Progenitor cell of endocrine pancreas (in vitro differentiated cells): ENCODE measurements at regions not wholly inside any gene's neighbourhood (a gene's known extent, or its start where the extent isn't known, plus 50 kb on each side); places are given as distances from the start of the nearest gene placed in this dataset.

Experiments
- DNase-seq: peaks from one replicate; pipeline ENCODE4 v3.0.0; 2021; ENCODE audit warnings: low spot score; ENCODE audit not compliant: unreplicated experiment
- H3K27ac Mint-ChIP-seq: 2 replicates; pipeline ENCODE4 v1.8.0; 2021; ENCODE audit warnings: mild to moderate bottlenecking, moderate library complexity, mixed read lengths
- H3K27me3 Mint-ChIP-seq: 2 replicates; pipeline ENCODE4 v1.8.0; 2021; ENCODE audit warnings: mixed read lengths
- H3K36me3 Mint-ChIP-seq: 2 replicates; pipeline ENCODE4 v1.8.0; 2022; ENCODE audit warnings: mixed read lengths; ENCODE audit not compliant: insufficient read depth
- H3K4me1 Mint-ChIP-seq: 2 replicates; pipeline ENCODE4 v1.8.0; 2021; ENCODE audit warnings: low read depth, mixed read lengths
- H3K4me3 Mint-ChIP-seq: 2 replicates; pipeline ENCODE4 v1.8.0; 2021; ENCODE audit warnings: low read depth, mild to moderate bottlenecking, moderate library complexity, mixed read lengths
- H3K9me3 Mint-ChIP-seq: 2 replicates; pipeline ENCODE4 v1.8.0; 2021; ENCODE audit warnings: low read depth, mixed read lengths
- CTCF ChIP-seq: fragments of 200-600 bp; sonication (generic); IDR thresholded peaks from one replicate; pipeline ENCODE4 v1.5.0; 2021; ENCODE audit warnings: antibody characterized with exemption, mild to moderate bottlenecking; ENCODE audit not compliant: unreplicated experiment

GRCh38 chr1:11374748-11375110, 101.7 kb downstream of the UBIAD1 start:
- peaks cover 4% of the 10 kb centered on the region for H3K27me3 Mint-ChIP-seq
- no peaks in the 10 kb centered on the region for H3K9me3 Mint-ChIP-seq
- TF ChIP-seq CTCF = no peak
- no peaks in the 10 kb centered on the region for H3K36me3 Mint-ChIP-seq
- H3K27ac Mint-ChIP-seq = peak overlapping the region; percentile 24
- DNase-seq = no peak
- no peaks in the 10 kb centered on the region for H3K4me1 Mint-ChIP-seq
- H3K4me3 Mint-ChIP-seq = no peak overlapping the region

- no peak for TF ChIP-seq CTCF
- Mint-ChIP-seq H3K4me1 (no peaks in the 10 kb centered on the region), H3K4me3 (no peak overlapping the region), H3K9me3 (no peaks in the 10 kb centered on the region), H3K27me3 (peaks cover 15% of the 10 kb centered on the region), H3K27ac (no peak overlapping the region), H3K36me3 (no peaks in the 10 kb centered on the region)
- DNase-seq = no peak
Measured at GRCh38 chr1:11377001-11377583, 101.9 kb upstream of the DISP3 start.

GRCh38 chr1:11377954-11378353, 101.0 kb upstream of the DISP3 start:
- no peak for TF ChIP-seq CTCF
- Mint-ChIP-seq H3K9me3 (no peaks in the 10 kb centered on the region), H3K4me1 (no peaks in the 10 kb centered on the region), H3K4me3 (no peak overlapping the region), H3K36me3 (no peaks in the 10 kb centered on the region), H3K27me3 (peaks cover 16% of the 10 kb centered on the region), H3K27ac (no peak overlapping the region)
- no peak for DNase-seq

- Mint-ChIP-seq H3K27ac (no peak overlapping the region), H3K4me3 (no peak overlapping the region), H3K9me3 (no peaks in the 10 kb centered on the region)
Measured at GRCh38 chr1:11379851-11380250, 99.1 kb upstream of the DISP3 start.

GRCh38 chr1:11380500-11380899, 98.5 kb upstream of the DISP3 start:
- TF ChIP-seq CTCF = no peak
- H3K27ac Mint-ChIP-seq = no peak overlapping the region
- no peaks in the 10 kb centered on the region for H3K36me3 Mint-ChIP-seq
- no peak for DNase-seq
- H3K27me3 Mint-ChIP-seq = peaks cover 28% of the 10 kb centered on the region
- H3K4me1 Mint-ChIP-seq = no peaks in the 10 kb centered on the region
- H3K9me3 Mint-ChIP-seq = no peaks in the 10 kb centered on the region
- no peak overlapping the region for H3K4me3 Mint-ChIP-seq

More at GRCh38 chr1:11379851-11380250, 99.1 kb upstream of the DISP3 start:
- TF ChIP-seq CTCF = no peak
- Mint-ChIP-seq H3K27me3 (peaks cover 22% of the 10 kb centered on the region), H3K36me3 (no peaks in the 10 kb centered on the region), H3K4me1 (no peaks in the 10 kb centered on the region)
- DNase-seq = no peak
